ENCODE measurements at regions not wholly inside any gene's neighbourhood (a gene's known extent, or its start where the extent isn't known, plus 50 kb on each side); places are given as distances from the start of the nearest gene placed in this dataset.

- Histone ChIP-seq H3K27me3 (ENCODE audit: control insufficient read depth in 4 of 4, insufficient read depth in 4 of 4, low read length in 3 of 4) (no peaks in the 10 kb centered on the region), H3K36me3 (ENCODE audit: control insufficient read depth in 4 of 4, insufficient read depth in 3 of 4, low read depth in 1 of 4, low read length in 3 of 4) (no peaks in the 10 kb centered on the region), H3K9me3 (ENCODE audit: control insufficient read depth in 4 of 4, low read length in 3 of 4) (no peaks in the 10 kb centered on the region), H3K4me3 (ENCODE audit: low read depth in 1 of 3, low read length in 3 of 3) (no peak overlapping the region), H3K9ac (ENCODE audit: low read depth in 1 of 2, low read length in 2 of 2) (no peak overlapping the region), H3K27ac (ENCODE audit: low read depth in 1 of 2, low read length in 2 of 2) (no peak overlapping the region), H3K4me1 (ENCODE audit: control insufficient read depth in 4 of 4, insufficient read depth in 4 of 4, low read length in 3 of 4) (no peaks in the 10 kb centered on the region)
- no peak for DNase-seq (ENCODE audit: low spot score)
- TF ChIP-seq GABPA (IDR thresholded peaks at IDR 0.05 in 1 of 2, conservative IDR thresholded peaks at IDR 0.05 in 1 of 2) (no peak), ZBTB33 (IDR thresholded peaks at IDR 0.05) (no peak), FOXA2 (IDR thresholded peaks at IDR 0.05) (no peak), REST (IDR thresholded peaks at IDR 0.05) (no peak), TAF1 (conservative IDR thresholded peaks at IDR 0.05) (no peak), MAX (IDR thresholded peaks at IDR 0.05) (no peak), CTCF (IDR thresholded peaks at IDR 0.05; ENCODE audit: low read depth, low read length, missing input control) (no peak), RAD21 (IDR thresholded peaks at IDR 0.05) (no peak), YY1 (IDR thresholded peaks at IDR 0.05) (no peak), ATF3 (IDR thresholded peaks at IDR 0.05) (no peak), RXRA (IDR thresholded peaks at IDR 0.05) (no peak), SP1 (IDR thresholded peaks at IDR 0.05) (no peak), FOXA1 (IDR thresholded peaks at IDR 0.05) (no peak), EGR1 (IDR thresholded peaks at IDR 0.05; ENCODE audit: low read depth in 2 of 2) (no peak)
Observed at GRCh38 chr16:79375351-79375750, 225.2 kb downstream of the MAF start.

GRCh38 chr16:79372503-79373184, 227.9 kb downstream of the MAF start:
- no peak for DNase-seq (ENCODE audit: low spot score)
- no peaks in the 10 kb centered on the region for H3K27me3 ChIP-seq (ENCODE audit: control insufficient read depth in 4 of 4, insufficient read depth in 4 of 4, low read length in 3 of 4)
- TF ChIP-seq REST (IDR thresholded peaks at IDR 0.05) (no peak), TAF1 (conservative IDR thresholded peaks at IDR 0.05) (no peak), HNF4A (conservative IDR thresholded peaks at IDR 0.05) (no peak), CTCF (IDR thresholded peaks at IDR 0.05; ENCODE audit: low read depth, low read length, missing input control) (no peak), SP1 (IDR thresholded peaks at IDR 0.05) (no peak), MAX (IDR thresholded peaks at IDR 0.05) (no peak)

More at GRCh38 chr16:79372503-79373184, 227.9 kb downstream of the MAF start:
- Histone ChIP-seq H3K27ac (ENCODE audit: low read depth in 1 of 2, low read length in 2 of 2) (no peak overlapping the region), H3K36me3 (ENCODE audit: control insufficient read depth in 4 of 4, insufficient read depth in 3 of 4, low read depth in 1 of 4, low read length in 3 of 4) (no peaks in the 10 kb centered on the region), H3K9ac (ENCODE audit: low read depth in 1 of 2, low read length in 2 of 2) (no peak overlapping the region), H3K4me1 (ENCODE audit: control insufficient read depth in 4 of 4, insufficient read depth in 4 of 4, low read length in 3 of 4) (no peaks in the 10 kb centered on the region), H3K9me3 (ENCODE audit: control insufficient read depth in 4 of 4, low read length in 3 of 4) (no peaks in the 10 kb centered on the region), H3K4me3 (ENCODE audit: low read depth in 1 of 3, low read length in 3 of 3) (no peak overlapping the region)
- WGBS = 89% methylated on average over 7 of the region's 7 CpGs
